ENCODE measurements at regions not wholly inside any gene's neighbourhood (a gene's known extent, or its start where the extent isn't known, plus 50 kb on each side); places are given as distances from the start of the nearest gene placed in this dataset.

DNA sequence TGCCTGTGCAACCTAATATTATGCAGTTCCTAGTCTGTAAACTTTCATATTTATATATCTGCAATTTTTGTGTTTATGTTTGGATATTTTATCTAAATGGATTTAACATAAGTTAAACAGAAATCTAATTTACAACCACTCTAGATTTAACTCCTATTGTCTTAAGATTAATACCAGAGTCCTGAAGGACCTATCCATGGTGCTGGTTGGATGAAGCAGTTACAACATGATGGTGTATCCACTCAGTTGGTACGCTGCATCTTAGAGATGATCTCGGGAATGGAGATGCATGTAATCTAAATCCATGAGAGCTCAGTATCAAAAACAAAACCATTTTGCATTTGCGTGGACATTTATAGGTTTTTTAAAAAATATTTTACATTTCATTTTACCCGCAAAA is 745.9 kb upstream of the SLC8A1 start:
- TF ChIP-seq EZH2 (IDR thresholded peaks at IDR 0.05; ENCODE audit: insufficient read depth, low read length), result no peak
- TF ChIP-seq, protein P1, sequence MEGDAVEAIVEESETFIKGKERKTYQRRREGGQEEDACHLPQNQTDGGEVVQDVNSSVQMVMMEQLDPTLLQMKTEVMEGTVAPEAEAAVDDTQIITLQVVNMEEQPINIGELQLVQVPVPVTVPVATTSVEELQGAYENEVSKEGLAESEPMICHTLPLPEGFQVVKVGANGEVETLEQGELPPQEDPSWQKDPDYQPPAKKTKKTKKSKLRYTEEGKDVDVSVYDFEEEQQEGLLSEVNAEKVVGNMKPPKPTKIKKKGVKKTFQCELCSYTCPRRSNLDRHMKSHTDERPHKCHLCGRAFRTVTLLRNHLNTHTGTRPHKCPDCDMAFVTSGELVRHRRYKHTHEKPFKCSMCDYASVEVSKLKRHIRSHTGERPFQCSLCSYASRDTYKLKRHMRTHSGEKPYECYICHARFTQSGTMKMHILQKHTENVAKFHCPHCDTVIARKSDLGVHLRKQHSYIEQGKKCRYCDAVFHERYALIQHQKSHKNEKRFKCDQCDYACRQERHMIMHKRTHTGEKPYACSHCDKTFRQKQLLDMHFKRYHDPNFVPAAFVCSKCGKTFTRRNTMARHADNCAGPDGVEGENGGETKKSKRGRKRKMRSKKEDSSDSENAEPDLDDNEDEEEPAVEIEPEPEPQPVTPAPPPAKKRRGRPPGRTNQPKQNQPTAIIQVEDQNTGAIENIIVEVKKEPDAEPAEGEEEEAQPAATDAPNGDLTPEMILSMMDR (IDR thresholded peaks at IDR 0.05; ENCODE audit: insufficient read depth, low read depth, low read length), result no peak

Data from astrocyte (in vitro differentiated cells and primary cell).